ENCODE measurements at regions not wholly inside any gene's neighbourhood (a gene's known extent, or its start where the extent isn't known, plus 50 kb on each side); places are given as distances from the start of the nearest gene placed in this dataset.
"Not testable (repeated sequence)": the region's sequence is repeated elsewhere in the genome, so short reads cannot be mapped to it uniquely, and the experiment has no call there.

- no peak overlapping the region for H3K4me3 ChIP-seq (ENCODE audit: low read depth, low read length)
- no peak for TF ChIP-seq MYC (IDR thresholded peaks at IDR 0.05; ENCODE audit: low read depth, low read length)
- TF ChIP-seq, protein P1, sequence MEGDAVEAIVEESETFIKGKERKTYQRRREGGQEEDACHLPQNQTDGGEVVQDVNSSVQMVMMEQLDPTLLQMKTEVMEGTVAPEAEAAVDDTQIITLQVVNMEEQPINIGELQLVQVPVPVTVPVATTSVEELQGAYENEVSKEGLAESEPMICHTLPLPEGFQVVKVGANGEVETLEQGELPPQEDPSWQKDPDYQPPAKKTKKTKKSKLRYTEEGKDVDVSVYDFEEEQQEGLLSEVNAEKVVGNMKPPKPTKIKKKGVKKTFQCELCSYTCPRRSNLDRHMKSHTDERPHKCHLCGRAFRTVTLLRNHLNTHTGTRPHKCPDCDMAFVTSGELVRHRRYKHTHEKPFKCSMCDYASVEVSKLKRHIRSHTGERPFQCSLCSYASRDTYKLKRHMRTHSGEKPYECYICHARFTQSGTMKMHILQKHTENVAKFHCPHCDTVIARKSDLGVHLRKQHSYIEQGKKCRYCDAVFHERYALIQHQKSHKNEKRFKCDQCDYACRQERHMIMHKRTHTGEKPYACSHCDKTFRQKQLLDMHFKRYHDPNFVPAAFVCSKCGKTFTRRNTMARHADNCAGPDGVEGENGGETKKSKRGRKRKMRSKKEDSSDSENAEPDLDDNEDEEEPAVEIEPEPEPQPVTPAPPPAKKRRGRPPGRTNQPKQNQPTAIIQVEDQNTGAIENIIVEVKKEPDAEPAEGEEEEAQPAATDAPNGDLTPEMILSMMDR (IDR thresholded peaks at IDR 0.05; ENCODE audit: low read depth, low read length): no peak
- TF ChIP-seq, protein P2, sequence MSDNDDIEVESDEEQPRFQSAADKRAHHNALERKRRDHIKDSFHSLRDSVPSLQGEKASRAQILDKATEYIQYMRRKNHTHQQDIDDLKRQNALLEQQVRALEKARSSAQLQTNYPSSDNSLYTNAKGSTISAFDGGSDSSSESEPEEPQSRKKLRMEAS (IDR thresholded peaks at IDR 0.05; ENCODE audit: low read depth, low read length): no peak
- TF ChIP-seq POLR2A (IDR thresholded peaks at IDR 0.05; ENCODE audit: extremely low read depth, insufficient read length): no peak
- DNase-seq (ENCODE audit: low read depth): no peak
Measured at GRCh38 chr2:234864506-234864905, 87.3 kb upstream of the SH3BP4 start.

- TF ChIP-seq, protein P2 (IDR thresholded peaks at IDR 0.05; ENCODE audit: low read depth, low read length): no peak
- no peak for TF ChIP-seq MYC (IDR thresholded peaks at IDR 0.05; ENCODE audit: low read depth, low read length)
- TF ChIP-seq POLR2A (IDR thresholded peaks at IDR 0.05; ENCODE audit: extremely low read depth, insufficient read length): no peak
- TF ChIP-seq, protein P1 (IDR thresholded peaks at IDR 0.05; ENCODE audit: low read depth, low read length): no peak
- H3K4me3 ChIP-seq (ENCODE audit: low read depth, low read length): no peak overlapping the region
- DNase-seq (ENCODE audit: low read depth): no peak
Measured at GRCh38 chr2:234863043-234863934, 88.5 kb upstream of the SH3BP4 start.

DNA sequence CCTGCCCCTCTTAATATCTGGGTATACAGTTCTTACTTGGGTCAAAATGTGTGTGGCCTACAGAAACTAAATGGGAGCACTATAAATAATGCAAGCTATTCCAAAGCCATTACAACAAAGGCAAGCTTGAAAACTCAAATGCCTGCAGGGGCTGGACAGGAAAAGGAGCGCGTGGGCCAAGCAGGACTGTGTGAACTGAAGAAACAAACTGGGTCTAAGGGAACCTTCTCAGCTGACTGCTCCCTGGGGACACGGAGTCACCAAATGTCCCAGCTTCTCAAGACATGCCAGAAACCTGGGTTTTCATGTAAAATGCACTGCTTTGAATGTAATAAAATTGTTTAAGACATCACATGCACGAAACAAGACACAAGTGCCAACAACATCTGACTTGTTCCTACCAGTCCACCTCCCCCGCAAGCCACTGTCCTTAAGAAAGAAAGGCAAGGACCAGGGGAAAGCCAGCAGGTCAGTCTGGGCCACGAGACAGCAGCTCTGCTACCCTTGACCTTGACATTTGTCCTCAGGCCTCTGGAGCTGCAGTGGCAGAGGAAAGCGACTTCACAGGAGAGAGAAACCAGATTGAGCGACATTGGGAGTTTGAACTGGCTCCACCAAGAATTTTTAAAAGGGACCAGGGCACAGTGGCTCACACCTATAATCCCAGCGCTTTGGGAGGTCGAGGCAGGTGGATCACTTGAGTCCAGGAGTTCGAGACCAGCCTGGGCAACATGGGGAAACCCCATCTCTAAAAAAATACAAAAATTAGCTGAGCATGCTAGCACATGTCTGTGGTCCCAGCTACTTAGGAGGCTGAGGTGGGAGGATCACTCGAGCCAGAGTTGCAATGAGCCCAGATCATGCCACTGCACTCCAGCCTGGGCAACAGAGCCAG is 89.7 kb upstream of the SH3BP4 start:
- H3K4me3 ChIP-seq (ENCODE audit: low read depth, low read length): no peak overlapping the region
- no peak for DNase-seq (ENCODE audit: low read depth)
- TF ChIP-seq POLR2A (IDR thresholded peaks at IDR 0.05; ENCODE audit: extremely low read depth, insufficient read length): no peak
- TF ChIP-seq, protein P2 (IDR thresholded peaks at IDR 0.05; ENCODE audit: low read depth, low read length): no peak
- no peak for TF ChIP-seq MYC (IDR thresholded peaks at IDR 0.05; ENCODE audit: low read depth, low read length)
- TF ChIP-seq, protein P1 (IDR thresholded peaks at IDR 0.05; ENCODE audit: low read depth, low read length): no peak

DNA sequence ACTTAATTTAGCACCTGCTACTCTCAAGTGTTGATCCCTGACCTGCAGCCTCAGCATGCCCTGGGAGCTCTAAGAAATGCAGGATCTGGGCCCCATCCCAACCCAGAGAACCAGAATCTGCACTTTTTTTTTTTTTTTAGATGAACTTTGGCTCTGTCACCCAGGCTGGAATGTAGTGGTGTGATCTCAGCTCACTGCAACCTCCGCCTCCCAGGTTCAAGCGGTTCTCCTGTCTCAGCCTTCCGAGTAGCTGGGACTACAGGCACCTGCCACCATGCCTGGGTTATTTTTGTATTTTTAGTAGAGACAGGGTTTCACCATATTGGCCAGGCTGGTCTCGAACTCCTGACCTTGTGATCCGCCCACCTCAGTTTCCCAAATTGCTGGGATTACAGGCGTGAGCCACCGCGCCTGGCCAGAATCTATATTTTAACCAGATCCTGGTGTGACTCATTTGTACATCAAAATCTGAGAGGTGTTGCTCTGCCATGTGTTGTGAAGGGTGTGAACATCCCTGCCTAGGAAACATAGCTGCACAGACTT is 92.4 kb upstream of the SH3BP4 start:
- H3K4me3 ChIP-seq (ENCODE audit: low read depth, low read length); DNase-seq (ENCODE audit: low read depth): not testable (repeated sequence)

- DNase-seq (ENCODE audit: low read depth): no peak
- H3K4me3 ChIP-seq (ENCODE audit: low read depth, low read length): no peak overlapping the region
- TF ChIP-seq, protein P1 (IDR thresholded peaks at IDR 0.05; ENCODE audit: low read depth, low read length): no peak
- no peak for TF ChIP-seq POLR2A (IDR thresholded peaks at IDR 0.05; ENCODE audit: extremely low read depth, insufficient read length)
- TF ChIP-seq, protein P2 (IDR thresholded peaks at IDR 0.05; ENCODE audit: low read depth, low read length): no peak
- no peak for TF ChIP-seq MYC (IDR thresholded peaks at IDR 0.05; ENCODE audit: low read depth, low read length)
Measured at GRCh38 chr2:234858790-234859329, 93.0 kb upstream of the SH3BP4 start.
